PFSK-1 (cell line): ENCODE measurements at regions not wholly inside any gene's neighbourhood (a gene's known extent, or its start where the extent isn't known, plus 50 kb on each side); places are given as distances from the start of the nearest gene placed in this dataset.

Experiments
- FOXP2 ChIP-seq: optimal IDR thresholded peaks from 2 replicates; pipeline ENCODE3; 2011; ENCODE audit warnings: borderline replicate concordance, control low read depth, inconsistent platforms; ENCODE audit not compliant: insufficient read depth; ENCODE audit errors: extremely low read length, extremely low read depth
- POLR2AphosphoS5 ChIP-seq: IDR thresholded peaks from 2 replicates; pipeline ENCODE4 v1.6.1; 2012; ENCODE audit warnings: low read depth, mild to moderate bottlenecking, control low read depth, low read length, moderate library complexity
- SIN3A ChIP-seq: IDR thresholded peaks from 2 replicates; pipeline ENCODE4 v1.6.1; 2012; ENCODE audit warnings: mild to moderate bottlenecking, low read length, moderate library complexity, borderline replicate concordance; ENCODE audit not compliant: insufficient read depth
- TAF1 ChIP-seq: IDR thresholded peaks from 2 replicates; pipeline ENCODE4 v1.6.1; 2012; ENCODE audit warnings: low read length, control low read depth, borderline replicate concordance; ENCODE audit not compliant: insufficient read depth
- TF ChIP-seq, protein P1 (sequence below), 2 experiments: IDR thresholded peaks; 2 replicates each; pipeline versions ENCODE4 v1.6.1 to v1.8.0; 2011 to 2012; ENCODE audit warnings: low read depth in 2 of 2, low read length in 2 of 2, control low read depth in 1 of 2, inconsistent platforms in 1 of 2, mild to moderate bottlenecking in 1 of 2, moderate library complexity in 1 of 2; ENCODE audit not compliant: insufficient read depth in 1 of 2

DNA sequence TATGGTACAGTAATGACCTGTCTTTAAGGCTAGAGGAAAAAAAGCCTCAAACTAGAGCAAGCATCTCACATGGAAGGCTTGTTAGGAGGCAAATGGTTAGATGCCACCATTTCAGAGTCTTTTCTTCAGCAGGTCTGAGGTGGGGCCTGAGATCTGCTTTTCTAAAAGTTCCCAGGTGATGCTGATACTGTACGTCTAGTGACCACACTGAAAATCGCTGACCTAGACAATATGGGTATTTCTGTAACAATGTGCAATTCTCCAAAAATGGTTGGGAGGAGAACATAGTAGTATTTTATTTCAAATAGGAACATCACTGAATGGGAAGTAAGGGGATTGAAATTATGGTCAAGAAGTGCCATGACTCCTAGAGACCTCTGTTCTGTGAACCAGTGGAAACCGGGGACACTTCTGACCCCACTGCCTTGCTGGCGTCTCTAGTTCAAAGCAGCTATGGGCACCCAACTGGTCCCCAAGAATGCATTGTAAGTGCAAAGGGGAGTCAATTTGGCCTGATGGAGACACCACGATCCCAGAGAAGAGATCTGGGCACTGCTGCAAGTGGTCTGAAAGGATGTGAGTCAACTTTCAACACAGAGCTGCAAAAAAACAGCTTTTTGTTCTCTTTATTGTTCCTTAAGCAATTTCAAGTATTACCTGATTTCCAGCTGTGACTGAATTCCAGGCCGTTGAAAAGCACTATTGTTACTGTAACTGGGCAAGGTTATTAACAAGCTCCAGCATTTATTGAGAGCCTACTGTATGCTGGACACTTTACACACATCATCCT is 54.4 kb upstream of the PLEKHG7 start:
- TF ChIP-seq TAF1, result no peak
- TF ChIP-seq, protein P1, sequence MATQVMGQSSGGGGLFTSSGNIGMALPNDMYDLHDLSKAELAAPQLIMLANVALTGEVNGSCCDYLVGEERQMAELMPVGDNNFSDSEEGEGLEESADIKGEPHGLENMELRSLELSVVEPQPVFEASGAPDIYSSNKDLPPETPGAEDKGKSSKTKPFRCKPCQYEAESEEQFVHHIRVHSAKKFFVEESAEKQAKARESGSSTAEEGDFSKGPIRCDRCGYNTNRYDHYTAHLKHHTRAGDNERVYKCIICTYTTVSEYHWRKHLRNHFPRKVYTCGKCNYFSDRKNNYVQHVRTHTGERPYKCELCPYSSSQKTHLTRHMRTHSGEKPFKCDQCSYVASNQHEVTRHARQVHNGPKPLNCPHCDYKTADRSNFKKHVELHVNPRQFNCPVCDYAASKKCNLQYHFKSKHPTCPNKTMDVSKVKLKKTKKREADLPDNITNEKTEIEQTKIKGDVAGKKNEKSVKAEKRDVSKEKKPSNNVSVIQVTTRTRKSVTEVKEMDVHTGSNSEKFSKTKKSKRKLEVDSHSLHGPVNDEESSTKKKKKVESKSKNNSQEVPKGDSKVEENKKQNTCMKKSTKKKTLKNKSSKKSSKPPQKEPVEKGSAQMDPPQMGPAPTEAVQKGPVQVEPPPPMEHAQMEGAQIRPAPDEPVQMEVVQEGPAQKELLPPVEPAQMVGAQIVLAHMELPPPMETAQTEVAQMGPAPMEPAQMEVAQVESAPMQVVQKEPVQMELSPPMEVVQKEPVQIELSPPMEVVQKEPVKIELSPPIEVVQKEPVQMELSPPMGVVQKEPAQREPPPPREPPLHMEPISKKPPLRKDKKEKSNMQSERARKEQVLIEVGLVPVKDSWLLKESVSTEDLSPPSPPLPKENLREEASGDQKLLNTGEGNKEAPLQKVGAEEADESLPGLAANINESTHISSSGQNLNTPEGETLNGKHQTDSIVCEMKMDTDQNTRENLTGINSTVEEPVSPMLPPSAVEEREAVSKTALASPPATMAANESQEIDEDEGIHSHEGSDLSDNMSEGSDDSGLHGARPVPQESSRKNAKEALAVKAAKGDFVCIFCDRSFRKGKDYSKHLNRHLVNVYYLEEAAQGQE (IDR thresholded peaks at IDR 0.05; ENCODE audit: insufficient read depth in 1 of 2, low read depth in 2 of 2, low read length in 2 of 2), result no peak
- no peak for TF ChIP-seq FOXP2
- TF ChIP-seq POLR2AphosphoS5, result no peak
- no peak for TF ChIP-seq SIN3A
